Endometrium (tissue), 2 donors: ENCODE measurements at regions not wholly inside any gene's neighbourhood (a gene's known extent, or its start where the extent isn't known, plus 50 kb on each side); places are given as distances from the start of the nearest gene placed in this dataset.

Experiments
- FAIRE-seq: peaks from 2 replicates; lab custom pipeline; 2012; peaks lifted over from hg19 to GRCh38; lab: Jason Lieb, UNC
- donor health status: control.
- donor health status: control.

GRCh38 chr7:25952261-25953057 is 199.5 kb upstream of the NFE2L3 start:
- no peak for FAIRE-seq

- no peak for FAIRE-seq
Observed at GRCh38 chr7:25953859-25954258, 198.1 kb upstream of the NFE2L3 start.

- FAIRE-seq: no peak
Observed at GRCh38 chr7:25954395-25954794, 197.6 kb upstream of the NFE2L3 start.

GRCh38 chr7:25959168-25959734 is 192.7 kb upstream of the NFE2L3 start:
- no peak for FAIRE-seq

- FAIRE-seq: no peak
Observed at GRCh38 chr7:25963733-25964132, 188.3 kb upstream of the NFE2L3 start.

GRCh38 chr7:25964483-25964991 is 187.5 kb upstream of the NFE2L3 start:
- no peak for FAIRE-seq

GRCh38 chr7:25965405-25966123 is 186.4 kb upstream of the NFE2L3 start:
- no peak for FAIRE-seq

GRCh38 chr7:25966469-25966868 is 185.5 kb upstream of the NFE2L3 start:
- no peak for FAIRE-seq

- FAIRE-seq: no peak
Observed at GRCh38 chr7:25967278-25968204, 184.5 kb upstream of the NFE2L3 start.

- no peak for FAIRE-seq
Observed at GRCh38 chr7:25968205-25968993, 183.6 kb upstream of the NFE2L3 start.

- FAIRE-seq: no peak
Observed at GRCh38 chr7:25970356-25970755, 181.6 kb upstream of the NFE2L3 start.

- no peak for FAIRE-seq
Observed at GRCh38 chr7:25970911-25971310, 181.1 kb upstream of the NFE2L3 start.

- FAIRE-seq: no peak
Observed at GRCh38 chr7:25976630-25977029, 175.4 kb upstream of the NFE2L3 start.

- FAIRE-seq: no peak
Observed at GRCh38 chr7:25978466-25978865, 173.5 kb upstream of the NFE2L3 start.

GRCh38 chr7:25979605-25980004 is 172.4 kb upstream of the NFE2L3 start:
- no peak for FAIRE-seq

GRCh38 chr7:25982684-25983083 is 169.3 kb upstream of the NFE2L3 start:
- FAIRE-seq: no peak

GRCh38 chr7:25985196-25985595 is 166.8 kb upstream of the NFE2L3 start:
- FAIRE-seq: no peak

GRCh38 chr7:25988640-25989039 is 163.4 kb upstream of the NFE2L3 start:
- FAIRE-seq: no peak

GRCh38 chr7:25989140-25989705 is 162.8 kb upstream of the NFE2L3 start:
- FAIRE-seq: no peak

GRCh38 chr7:25994433-25994994 is 157.5 kb upstream of the NFE2L3 start:
- no peak for FAIRE-seq
